ENCODE measurements at regions not wholly inside any gene's neighbourhood (a gene's known extent, or its start where the extent isn't known, plus 50 kb on each side); places are given as distances from the start of the nearest gene placed in this dataset.
"Not testable (repeated sequence)": the region's sequence is repeated elsewhere in the genome, so short reads cannot be mapped to it uniquely, and the experiment has no call there.

DNA sequence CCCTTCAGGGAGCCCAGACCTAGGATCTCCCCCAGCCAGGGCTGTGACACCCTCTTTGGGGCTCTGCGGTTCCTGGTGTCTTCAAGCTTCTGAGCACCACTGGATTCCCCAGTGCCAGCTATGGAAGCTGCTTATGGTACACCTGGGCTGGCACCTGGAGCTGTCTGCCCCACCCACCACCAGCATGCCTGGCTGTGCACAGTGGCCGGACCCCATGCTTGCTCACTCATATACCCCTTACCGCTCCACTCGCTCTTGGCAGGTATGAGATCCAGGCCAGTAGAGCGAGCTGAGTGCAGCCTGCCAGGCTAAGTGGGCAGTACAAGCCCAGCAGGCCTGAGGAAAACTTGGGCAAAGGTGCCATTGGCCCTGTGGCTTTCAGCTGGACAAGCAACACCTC lies 114.0 kb downstream of the DACT1 start:
- no peak for DNase-seq (ENCODE audit: low read depth in 4 of 4, low spot score in 2 of 4)

DNA sequence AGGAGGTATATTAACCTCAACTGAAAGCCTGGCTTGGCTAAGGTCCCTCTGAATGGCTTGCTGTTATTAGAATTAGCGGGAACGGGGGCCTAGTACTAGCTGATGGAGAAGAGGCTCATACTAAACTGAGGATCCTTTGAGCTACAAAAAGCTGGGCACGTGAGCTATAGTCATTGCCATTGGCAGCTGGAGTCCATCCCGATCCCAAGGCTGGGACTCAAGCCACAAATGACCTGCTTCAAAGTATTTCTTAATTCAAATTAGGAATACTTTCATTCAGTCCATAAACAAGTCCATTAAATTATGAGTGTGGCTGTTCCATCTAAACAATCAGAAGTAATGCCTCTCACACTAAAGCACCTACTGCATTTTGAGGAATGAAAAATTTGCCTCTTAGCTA lies 114.5 kb downstream of the DACT1 start:
- no peak for DNase-seq (ENCODE audit: low read depth in 4 of 4, low spot score in 2 of 4)

DNA sequence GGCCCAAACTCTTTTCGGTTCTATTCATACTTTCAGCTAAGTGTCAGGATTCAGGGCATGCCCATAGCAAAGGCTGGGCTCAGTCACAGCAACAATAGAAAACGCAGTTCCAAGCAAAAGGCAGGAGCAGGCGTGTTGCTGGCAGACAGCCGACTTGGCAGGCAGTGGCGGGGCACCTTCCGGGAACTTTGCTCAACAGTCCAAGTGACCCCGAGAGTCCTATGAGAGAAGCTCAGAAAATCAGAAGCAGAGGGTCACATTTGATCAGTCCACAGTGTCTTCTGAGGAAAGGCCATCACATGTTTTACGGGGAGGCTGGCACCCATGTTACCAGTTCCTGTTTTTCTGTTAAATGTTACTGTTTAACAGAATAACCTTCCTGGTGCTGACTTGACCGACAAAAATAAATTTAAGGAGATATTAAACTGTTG lies 115.0 kb downstream of the DACT1 start:
- no peak for DNase-seq (ENCODE audit: low read depth in 4 of 4, low spot score in 2 of 4)

DNA sequence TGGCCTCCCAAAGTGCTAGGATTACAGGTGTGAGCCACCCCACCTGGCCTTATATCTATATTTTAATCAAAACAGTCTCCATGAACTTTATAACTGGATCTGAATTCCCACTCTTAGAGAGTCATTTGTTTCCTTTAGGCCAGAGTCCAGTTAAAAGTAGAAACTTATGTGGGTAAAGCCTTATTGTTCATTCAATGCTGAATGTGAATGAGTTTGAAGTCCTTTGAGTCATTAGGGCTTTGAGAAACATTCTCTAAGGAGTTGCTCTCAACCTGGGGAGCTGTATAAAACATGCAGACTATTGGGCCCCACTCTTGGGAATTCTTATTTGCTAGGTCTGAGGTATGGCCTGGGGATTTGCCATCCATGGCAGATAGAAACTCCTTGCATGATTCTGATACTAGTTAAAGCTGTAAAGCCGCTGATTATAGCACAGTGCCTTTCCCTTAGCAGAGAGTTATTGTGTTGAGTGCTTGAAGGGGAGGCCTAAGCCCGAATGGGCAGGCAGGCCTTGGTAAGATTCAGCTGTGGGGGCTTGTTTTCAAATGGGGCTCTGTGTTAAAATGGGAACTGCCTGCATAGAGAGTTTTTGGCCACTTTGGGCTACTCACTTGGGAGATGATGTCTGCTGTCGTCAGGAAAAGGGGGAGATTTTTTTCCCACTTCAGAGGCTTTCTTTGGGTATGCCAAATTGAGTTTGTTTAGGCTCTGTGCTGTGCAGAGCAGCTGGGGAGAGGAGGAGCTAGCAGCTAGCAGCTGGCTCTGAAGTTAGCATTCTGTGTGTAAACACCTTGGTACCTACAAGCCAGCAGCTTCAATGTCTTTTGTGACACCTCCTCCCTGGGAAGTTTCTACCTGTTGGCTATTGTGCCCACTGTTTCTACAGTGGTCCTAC lies 117.5 kb downstream of the DACT1 start:
- no peak for DNase-seq (ENCODE audit: low read depth in 4 of 4, low spot score in 2 of 4)

DNA sequence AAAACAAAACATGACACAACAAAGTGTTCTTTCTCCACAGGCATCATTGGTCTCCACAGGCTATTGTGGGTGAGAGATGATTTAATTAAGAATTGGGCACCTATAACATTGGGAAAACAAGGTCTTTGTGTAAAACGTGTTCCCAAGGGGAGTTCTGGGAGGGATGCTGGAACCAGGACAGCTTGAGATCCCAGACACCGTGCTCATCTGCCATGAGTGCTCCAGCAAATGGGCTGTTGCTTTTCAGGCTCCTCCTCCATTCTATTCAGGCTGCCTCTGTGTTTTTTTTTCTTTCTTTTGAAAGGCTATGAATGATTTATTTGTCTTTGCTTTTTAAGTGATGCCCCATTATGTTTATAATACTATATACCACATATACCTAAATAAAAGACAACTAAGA lies 122.4 kb downstream of the DACT1 start:
- DNase-seq (ENCODE audit: low read depth in 4 of 4, low spot score in 2 of 4) = no peak

DNA sequence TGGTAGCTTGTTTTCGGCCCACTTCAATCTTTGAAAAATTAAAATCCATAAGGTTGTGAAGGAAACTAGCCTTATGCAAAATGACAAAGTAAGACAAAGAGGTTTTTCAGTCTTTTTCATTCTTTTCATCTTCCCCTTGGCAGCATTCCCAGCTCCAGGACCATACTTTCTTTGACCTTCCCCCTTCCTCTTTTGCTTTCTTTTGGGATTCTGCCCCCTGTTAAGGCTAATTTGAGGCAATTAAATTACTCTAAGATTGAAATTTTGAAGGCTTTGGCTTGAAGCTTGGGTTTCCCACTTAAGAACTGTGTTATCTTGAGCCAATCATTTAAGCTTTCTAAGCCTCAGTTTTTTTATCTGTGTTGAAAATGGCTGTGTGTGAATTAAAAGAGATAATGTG lies 124.9 kb downstream of the DACT1 start:
- DNase-seq (ENCODE audit: low read depth in 4 of 4, low spot score in 2 of 4) = no peak

DNA sequence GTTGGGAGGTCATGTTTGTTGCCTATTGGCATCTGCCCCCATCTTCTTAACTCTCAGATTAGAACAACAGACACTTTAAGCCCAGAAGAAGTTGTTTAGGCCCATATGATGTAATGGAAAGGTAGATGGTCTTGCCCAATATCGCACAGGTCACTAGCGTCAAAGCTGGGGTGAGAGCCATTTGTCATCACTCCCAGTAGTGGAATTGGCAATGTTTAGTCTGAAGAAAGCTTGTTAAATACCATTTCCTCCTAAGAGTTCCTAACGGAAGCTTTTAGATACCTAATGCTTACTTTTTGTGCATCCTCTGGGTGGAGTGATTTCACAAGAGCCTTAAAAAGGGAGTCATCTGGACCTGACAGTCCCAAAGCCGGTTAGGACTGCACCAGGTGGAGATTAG lies 125.4 kb downstream of the DACT1 start:
- DNase-seq (ENCODE audit: low read depth in 4 of 4, low spot score in 2 of 4) = no peak

DNA sequence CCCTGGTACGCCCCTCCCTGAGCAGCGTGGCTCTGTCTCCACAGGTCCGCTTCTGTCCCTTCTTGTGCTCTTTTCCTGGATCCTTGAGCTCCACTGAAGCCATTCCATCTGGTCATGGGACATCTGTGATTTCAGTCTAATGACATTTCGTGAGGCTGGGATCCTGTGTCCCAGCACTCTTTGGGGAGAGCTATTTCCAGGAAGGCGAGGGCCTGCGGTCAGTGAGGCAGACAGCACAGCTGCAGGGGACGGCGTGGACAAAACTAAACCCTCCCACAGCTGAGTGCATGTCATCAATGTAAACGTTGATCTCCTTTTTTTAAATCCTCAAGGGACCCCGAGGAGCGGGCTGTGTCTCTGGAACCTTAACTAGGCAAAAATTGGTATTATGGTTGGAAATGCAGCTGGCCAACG lies 127.7 kb downstream of the DACT1 start:
- DNase-seq (ENCODE audit: low read depth in 4 of 4, low spot score in 2 of 4) = no peak

DNA sequence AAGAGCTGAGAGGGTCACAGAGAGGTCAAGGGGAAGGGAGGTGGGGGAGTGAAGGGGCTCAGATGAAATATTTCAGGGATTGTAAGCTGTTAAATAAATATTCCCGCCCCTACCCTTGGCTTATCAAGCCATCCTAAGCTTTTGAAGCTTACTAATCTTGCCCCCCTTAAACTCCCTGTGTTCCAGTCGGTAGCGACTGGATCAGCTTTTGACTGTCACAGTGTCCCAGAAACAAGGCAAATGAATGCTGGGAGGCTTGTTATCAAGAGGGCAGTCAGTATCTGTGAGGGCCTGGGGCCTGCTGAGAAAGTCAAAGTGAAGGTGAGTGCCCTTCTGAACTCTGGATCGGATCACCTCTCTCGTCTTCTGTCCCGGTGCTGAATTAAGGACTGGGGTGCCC lies 128.1 kb downstream of the DACT1 start:
- DNase-seq (ENCODE audit: low read depth in 4 of 4, low spot score in 2 of 4) = no peak

DNA sequence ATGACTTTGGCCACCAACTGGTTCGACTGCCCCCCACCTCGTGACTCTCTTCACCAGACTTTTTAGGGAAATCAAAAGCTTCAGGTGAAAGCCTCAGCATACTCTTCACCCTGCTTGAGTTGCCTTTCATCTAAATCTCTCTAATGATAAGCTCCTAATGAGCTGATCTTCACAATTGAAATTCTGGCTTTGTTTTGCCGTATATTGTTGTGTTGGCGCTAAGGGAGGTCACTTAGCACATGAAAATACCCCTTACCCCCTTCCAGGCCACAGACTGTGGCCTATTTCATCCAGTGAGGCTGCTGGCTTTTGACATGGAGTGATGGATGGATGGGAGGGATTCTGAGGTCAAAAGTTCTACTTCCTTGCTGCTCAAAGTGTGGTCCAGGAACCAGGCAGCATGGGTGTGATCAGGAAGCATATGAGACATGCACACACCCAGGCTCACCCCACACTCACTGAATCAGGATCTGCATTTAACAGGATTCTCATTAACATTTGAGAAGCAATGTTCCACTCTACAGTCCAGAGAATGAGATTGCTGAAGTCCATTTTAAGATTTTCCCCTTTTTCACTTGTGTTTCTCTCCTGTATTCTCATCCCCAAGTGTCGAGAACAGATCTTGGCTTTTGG lies 131.4 kb downstream of the DACT1 start:
- no peak for DNase-seq (ENCODE audit: low read depth in 4 of 4, low spot score in 2 of 4)

DNA sequence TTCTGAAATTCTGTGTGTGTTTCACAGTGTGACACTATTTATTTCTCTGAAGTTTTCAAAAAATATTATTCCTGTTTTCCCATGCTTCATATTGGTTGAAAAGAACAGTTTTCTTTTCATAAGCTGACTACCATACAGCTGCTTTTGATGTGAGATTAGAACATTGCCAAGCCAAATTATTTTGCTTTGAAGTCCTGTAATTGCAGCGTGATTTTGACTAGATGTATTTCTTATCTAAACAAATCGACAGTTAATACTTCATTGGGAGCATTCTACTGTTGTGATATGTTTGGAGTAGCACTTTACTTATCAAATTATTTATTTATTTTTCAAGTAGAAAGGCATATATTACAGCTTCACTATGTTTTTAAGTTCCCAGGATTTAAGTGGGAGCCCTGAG lies 132.0 kb downstream of the DACT1 start:
- no peak for DNase-seq (ENCODE audit: low read depth in 4 of 4, low spot score in 2 of 4)

DNA sequence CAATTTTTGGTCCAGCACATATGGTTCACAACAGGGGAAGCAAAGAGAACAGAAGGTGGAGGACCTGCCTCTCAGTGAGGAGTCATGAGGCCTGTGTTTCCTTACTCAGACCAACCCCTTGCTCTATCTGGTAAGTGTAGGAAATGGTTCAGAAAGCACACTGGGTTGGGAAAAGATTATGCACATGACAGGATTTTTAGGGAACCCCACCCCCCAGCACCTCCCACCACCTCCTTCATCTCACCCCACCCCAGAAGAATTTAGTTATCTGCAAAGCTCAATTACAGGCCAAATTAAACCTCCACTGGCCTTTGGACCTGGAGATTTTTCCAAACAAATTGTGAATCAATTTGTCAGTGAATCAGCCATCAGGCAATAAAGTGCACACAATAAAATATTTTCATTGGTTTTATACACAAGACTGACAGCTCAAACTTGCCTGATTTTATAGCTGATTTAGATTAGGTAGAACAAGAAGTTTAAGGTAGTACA lies 132.8 kb downstream of the DACT1 start:
- DNase-seq (ENCODE audit: low read depth in 4 of 4, low spot score in 2 of 4) = no peak

DNA sequence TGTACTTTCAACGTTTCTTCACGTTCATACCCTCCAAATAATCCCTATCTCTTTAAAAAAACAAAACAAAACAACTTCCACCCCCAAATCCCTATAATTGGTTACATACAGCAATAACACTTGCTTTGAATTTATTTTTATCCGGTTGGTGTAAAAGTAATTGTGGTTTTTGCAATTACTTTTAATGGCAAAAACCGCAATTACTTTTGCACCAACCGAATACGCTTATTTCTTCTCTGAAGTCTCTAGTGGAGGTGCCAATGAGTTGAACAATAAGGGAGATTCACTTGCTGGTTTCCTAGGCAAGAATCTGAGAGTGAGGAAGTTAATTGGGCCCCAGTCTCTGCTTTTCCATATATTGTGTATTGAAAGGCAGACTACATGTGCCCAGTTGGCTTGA lies 133.3 kb downstream of the DACT1 start:
- DNase-seq (ENCODE audit: low read depth in 4 of 4, low spot score in 2 of 4) = no peak

DNA sequence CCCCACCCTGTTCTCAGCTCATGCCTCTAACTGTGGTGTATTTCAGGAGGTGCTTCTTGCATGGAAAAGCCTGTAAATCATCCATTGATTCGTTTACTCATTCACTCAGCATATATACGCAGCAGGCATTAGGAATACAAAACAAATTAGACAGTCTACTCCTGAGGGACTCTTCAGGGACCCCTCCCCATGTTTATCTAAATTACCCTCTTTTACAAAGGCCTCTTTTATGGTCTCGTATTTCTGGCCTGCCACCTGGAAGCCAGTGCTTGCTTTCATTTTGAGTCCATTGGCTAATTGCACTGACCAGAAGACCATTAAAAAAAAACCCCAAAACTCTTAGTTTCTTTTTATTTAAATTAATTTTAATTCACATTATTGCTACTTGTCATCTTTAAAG lies 134.4 kb downstream of the DACT1 start:
- no peak for DNase-seq (ENCODE audit: low read depth in 4 of 4, low spot score in 2 of 4)

DNA sequence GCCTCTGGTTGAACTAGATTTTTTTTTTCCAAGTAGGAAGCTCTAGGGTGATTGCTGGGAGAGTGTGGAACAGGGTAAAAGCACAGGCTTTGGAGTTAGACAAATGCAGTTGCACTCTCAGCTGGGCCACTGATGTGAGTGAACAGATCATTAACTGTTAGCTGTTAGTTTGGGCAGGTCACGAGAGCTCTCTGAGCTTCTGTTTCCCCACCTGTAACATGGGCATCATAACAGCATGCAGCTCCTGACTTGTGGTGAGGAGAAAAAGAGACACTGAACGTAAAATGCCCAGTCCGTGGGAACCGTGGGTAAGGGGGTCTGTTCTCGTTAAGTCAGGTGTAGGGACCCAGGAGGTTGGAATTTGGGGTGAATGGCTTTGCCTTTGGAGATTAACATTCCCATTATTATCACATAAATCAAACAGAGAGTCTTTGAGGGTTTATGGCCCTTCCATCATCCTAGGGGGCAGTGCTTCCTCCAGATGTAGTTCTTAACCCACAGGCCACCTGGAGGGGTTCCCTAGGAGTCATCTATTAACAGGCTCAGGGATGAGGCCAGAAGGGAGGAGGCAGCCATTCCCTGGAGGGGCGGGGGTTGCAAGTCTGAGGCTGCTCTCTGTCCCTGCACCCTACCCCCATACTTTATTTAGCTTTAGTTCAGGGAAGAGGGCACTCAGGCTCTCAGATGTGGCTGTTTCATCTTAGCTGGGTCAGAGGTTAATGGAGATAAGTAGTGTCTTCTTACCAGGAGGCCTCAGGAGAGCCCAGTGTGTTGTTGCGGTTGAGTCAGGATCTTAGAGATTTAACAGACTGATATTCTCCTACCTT lies 135.2 kb downstream of the DACT1 start:
- DNase-seq (ENCODE audit: low read depth in 4 of 4, low spot score in 2 of 4) = peak in 1 of 4 donors; percentile 49

DNA sequence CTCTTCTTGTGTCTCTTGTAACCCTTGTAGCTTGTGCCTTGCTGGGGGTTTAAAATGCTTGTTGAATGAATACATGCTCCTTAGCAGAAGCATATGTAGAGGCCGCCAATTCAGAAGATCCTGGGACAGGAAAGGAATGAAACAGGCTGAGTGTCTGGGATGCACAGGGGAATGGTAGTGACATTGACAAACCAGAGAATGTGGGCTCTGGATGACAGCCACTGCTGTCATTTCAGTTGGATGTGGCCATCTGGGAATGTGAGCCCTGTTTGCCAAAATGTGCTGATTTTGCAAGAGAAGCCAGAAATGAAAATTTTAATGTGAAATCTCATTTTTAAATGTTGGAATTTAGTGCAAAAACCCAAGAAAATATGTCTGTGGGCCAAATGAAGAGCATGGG lies 136.8 kb downstream of the DACT1 start:
- no peak for DNase-seq (ENCODE audit: low read depth in 4 of 4, low spot score in 2 of 4)

DNA sequence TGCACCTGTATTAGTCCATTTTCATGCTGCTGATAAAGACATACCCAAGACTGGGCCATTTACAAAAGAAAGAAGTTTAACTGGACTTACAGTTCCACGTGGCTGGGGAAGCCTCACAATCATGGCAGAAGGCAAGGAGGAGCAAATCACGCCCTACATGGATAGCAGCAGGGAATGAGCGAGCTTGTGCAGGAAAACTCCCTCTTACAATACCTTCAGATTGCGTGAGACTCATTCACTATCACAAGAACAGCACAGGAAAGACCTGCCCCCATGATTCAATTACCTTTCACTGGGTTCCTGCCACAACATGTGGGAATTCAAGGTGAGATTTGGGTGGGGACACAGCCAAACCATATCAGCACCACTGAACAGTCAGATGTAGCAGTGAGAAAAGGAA lies 137.4 kb downstream of the DACT1 start:
- not testable (repeated sequence) for DNase-seq (ENCODE audit: low read depth in 4 of 4, low spot score in 2 of 4)

DNA sequence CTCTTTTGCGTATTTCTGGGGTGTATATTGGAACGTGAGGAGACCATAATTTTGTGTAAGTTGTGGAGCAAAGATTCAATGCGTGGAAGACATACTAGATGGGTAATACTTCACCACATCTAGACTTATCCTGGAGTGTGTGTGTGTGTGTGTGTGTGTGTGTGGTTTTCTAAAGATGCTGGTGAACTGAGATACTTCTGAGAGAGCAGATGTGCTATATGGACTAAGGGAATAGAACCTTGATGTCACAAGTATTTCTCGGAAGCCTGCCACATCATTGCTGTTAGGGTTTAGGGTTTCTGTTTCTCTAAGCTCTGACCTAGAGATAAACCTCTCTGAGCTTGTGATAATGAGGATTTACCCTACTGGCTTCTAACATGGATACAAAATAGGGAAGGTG lies 138.8 kb downstream of the DACT1 start:
- DNase-seq (ENCODE audit: low read depth in 4 of 4, low spot score in 2 of 4) = no peak

DNA sequence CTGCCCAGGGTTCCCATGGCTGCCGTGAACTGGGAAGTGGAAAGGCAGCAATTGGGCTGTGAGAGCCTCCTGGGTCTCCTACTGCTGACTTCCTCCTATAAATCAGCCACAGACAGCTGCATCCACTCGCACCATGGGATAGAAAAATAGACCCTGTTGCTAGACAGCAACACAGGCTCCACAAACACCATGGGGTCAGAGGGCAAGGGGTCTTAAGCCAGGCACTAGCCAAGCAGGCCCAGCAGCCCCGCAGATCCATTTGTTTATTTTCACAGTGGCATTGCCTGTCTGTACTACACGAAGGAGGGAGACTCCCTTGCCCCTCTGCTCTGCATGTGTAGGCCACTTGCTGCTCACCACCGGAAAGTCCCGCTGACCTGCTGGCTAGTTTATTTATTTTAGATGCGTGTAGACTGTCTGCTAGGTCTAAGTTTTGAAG lies 139.8 kb downstream of the DACT1 start:
- DNase-seq (ENCODE audit: low read depth in 4 of 4, low spot score in 2 of 4) = peak in 1 of 4 donors; percentile 63

DNA sequence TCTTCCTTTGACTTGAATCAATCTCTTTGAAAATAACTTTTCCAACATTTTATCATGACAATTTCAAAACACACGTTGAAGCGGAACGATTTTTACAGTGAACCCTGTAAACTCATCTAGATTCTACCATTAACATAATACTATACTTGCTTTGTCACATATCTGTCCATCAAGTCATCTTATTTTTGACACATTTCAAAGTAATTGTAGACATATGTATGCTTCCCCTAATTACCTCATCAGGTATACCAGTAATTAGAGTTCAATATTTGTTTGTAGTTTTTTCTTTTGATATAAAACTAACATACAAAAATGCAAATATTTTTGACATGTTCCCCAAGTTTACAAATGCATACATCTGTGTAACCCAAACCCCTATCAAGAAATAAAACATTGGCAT lies 140.4 kb downstream of the DACT1 start:
- DNase-seq (ENCODE audit: low read depth in 4 of 4, low spot score in 2 of 4) = no peak

DNA sequence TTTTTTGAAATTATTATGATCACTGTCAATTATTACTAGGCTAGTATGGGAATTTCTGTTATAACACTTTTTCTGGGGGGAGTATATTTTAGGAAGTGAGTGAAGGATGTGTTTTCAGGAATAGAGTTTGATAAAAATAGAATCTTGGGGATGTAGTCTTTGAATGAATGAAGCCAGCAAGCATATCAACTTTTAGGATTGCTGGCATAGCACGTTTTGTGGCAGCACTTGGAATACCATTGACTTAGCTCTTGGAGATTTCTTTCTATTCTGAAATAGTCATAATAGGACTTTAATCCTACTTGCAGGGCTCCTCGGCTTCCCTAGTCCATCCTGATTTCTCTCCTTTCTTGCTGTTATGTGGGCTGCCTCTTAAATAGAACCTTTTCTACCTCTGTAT lies 141.6 kb downstream of the DACT1 start:
- no peak for DNase-seq (ENCODE audit: low read depth in 4 of 4, low spot score in 2 of 4)

Data from left renal cortex interstitium (tissue), 4 donors.